SK-N-SH treated with all-trans-retinoic acid at 6 μM for 48 hours (cell line): ENCODE measurements at regions not wholly inside any gene's neighbourhood (a gene's known extent, or its start where the extent isn't known, plus 50 kb on each side); places are given as distances from the start of the nearest gene placed in this dataset.

Experiments used
- ARNTL ChIP-seq: fragments of 450-650 bp; formaldehyde crosslinking; IDR thresholded peaks from 2 replicates; pipeline ENCODE4 v1.5.0; 2020; ENCODE audit warnings: low read depth, mild to moderate bottlenecking, moderate library complexity, borderline replicate concordance
- BACH2 ChIP-seq: fragments of 250-450 bp; sonication (Bioruptor Pico); IDR thresholded peaks from 2 replicates; pipeline ENCODE4 v1.9.0; 2021; ENCODE audit warnings: mild to moderate bottlenecking, borderline replicate concordance
- CREB5 ChIP-seq: fragments of 250-450 bp; sonication (Bioruptor Pico); IDR thresholded peaks from 2 replicates; pipeline ENCODE4 v1.5.1; 2020; ENCODE audit warnings: low read depth, mild to moderate bottlenecking, moderate library complexity
- ISL1 ChIP-seq: fragments of 250-450 bp; sonication (Bioruptor Pico); IDR thresholded peaks from 2 replicates; pipeline ENCODE4 v2.1.2; 2022; ENCODE audit warnings: mild to moderate bottlenecking, moderate library complexity
- RARB ChIP-seq: fragments of 250-450 bp; sonication (Bioruptor Pico); IDR thresholded peaks from 2 replicates; pipeline ENCODE4 v1.8.0; 2021; ENCODE audit warnings: mild to moderate bottlenecking, moderate library complexity
- SNAI2 ChIP-seq: fragments of 250-450 bp; sonication (Bioruptor Pico); IDR thresholded peaks from 2 replicates; pipeline ENCODE4 v1.5.0; 2020; ENCODE audit warnings: mild to moderate bottlenecking, moderate library complexity
- TCF4 ChIP-seq: fragments of 250-450 bp; sonication (Bioruptor Pico); IDR thresholded peaks from 2 replicates; pipeline ENCODE4 v1.8.0; 2021; ENCODE audit warnings: mild to moderate bottlenecking, moderate library complexity, borderline replicate concordance
- TOX ChIP-seq: fragments of 250-450 bp; sonication (Bioruptor Pico); IDR thresholded peaks from 2 replicates; pipeline ENCODE4 v1.8.0; 2021; ENCODE audit warnings: mild to moderate bottlenecking, moderate library complexity, borderline replicate concordance
- ZFP30 ChIP-seq: fragments of 450-650 bp; formaldehyde crosslinking; IDR thresholded peaks from 2 replicates; pipeline ENCODE4 v1.5.0; 2022; ENCODE audit warnings: mild to moderate bottlenecking, moderate library complexity
- ZNF565 ChIP-seq: fragments of 450-650 bp; formaldehyde crosslinking; conservative IDR thresholded peaks from 2 replicates; pipeline ENCODE4 v1.5.0; 2020; ENCODE audit warnings: low read depth, mild to moderate bottlenecking, moderate library complexity
- ZNF70 ChIP-seq: fragments of 450-650 bp; formaldehyde crosslinking; IDR thresholded peaks from 2 replicates; pipeline ENCODE4 v1.5.0; 2020; ENCODE audit warnings: mild to moderate bottlenecking, moderate library complexity
- TF ChIP-seq, protein P1 (sequence below): fragments of 250-450 bp; sonication (Bioruptor Pico); IDR thresholded peaks from 2 replicates; pipeline ENCODE4 v1.5.1; 2021; ENCODE audit warnings: mild to moderate bottlenecking, moderate library complexity
- TF ChIP-seq, protein P2 (sequence below): fragments of 250-450 bp; sonication (Bioruptor Pico); IDR thresholded peaks from 2 replicates; pipeline ENCODE4 v1.8.0; 2020; ENCODE audit warnings: mild to moderate bottlenecking, moderate library complexity, borderline replicate concordance

GRCh38 chr2:3966470-3966869 lies 263.1 kb downstream of the DCDC2C start:
- TF ChIP-seq, protein P1, sequence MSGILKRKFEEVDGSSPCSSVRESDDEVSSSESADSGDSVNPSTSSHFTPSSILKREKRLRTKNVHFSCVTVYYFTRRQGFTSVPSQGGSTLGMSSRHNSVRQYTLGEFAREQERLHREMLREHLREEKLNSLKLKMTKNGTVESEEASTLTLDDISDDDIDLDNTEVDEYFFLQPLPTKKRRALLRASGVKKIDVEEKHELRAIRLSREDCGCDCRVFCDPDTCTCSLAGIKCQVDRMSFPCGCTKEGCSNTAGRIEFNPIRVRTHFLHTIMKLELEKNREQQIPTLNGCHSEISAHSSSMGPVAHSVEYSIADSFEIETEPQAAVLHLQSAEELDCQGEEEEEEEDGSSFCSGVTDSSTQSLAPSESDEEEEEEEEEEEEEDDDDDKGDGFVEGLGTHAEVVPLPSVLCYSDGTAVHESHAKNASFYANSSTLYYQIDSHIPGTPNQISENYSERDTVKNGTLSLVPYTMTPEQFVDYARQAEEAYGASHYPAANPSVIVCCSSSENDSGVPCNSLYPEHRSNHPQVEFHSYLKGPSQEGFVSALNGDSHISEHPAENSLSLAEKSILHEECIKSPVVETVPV (CRISPR knock-in tag): no peak
- TF ChIP-seq, protein P2, sequence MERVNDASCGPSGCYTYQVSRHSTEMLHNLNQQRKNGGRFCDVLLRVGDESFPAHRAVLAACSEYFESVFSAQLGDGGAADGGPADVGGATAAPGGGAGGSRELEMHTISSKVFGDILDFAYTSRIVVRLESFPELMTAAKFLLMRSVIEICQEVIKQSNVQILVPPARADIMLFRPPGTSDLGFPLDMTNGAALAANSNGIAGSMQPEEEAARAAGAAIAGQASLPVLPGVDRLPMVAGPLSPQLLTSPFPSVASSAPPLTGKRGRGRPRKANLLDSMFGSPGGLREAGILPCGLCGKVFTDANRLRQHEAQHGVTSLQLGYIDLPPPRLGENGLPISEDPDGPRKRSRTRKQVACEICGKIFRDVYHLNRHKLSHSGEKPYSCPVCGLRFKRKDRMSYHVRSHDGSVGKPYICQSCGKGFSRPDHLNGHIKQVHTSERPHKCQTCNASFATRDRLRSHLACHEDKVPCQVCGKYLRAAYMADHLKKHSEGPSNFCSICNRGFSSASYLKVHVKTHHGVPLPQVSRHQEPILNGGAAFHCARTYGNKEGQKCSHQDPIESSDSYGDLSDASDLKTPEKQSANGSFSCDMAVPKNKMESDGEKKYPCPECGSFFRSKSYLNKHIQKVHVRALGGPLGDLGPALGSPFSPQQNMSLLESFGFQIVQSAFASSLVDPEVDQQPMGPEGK (CRISPR knock-in tag): no peak
- TF ChIP-seq RARB (CRISPR knock-in tag) (no peak), CREB5 (CRISPR knock-in tag) (no peak), ZNF70 (no peak), ZNF565 (no peak), ZFP30 (CRISPR knock-in tag) (no peak), BACH2 (CRISPR knock-in tag) (no peak), TOX (CRISPR knock-in tag) (no peak), ARNTL (no peak), ISL1 (CRISPR knock-in tag) (no peak), SNAI2 (CRISPR knock-in tag) (no peak), TCF4 (CRISPR knock-in tag) (no peak)
